H9 (cell line): ENCODE measurements at regions not wholly inside any gene's neighbourhood (a gene's known extent, or its start where the extent isn't known, plus 50 kb on each side); places are given as distances from the start of the nearest gene placed in this dataset.

Experiments
- DNase-seq: peaks from one replicate; pipeline ENCODE4 v3.0.0-alpha.2; 2017
- H2AFZ ChIP-seq: one replicate; pipeline ENCODE4 v1.6.1; 2013; ENCODE audit warnings: mild to moderate bottlenecking, low read length, control low read depth, moderate library complexity
- H2AK5ac ChIP-seq: 2 replicates; pipeline ENCODE4 v1.6.1; 2013; ENCODE audit warnings: low read length, control low read depth, mixed read lengths; ENCODE audit not compliant: insufficient read length
- H2BK120ac ChIP-seq: one replicate; pipeline ENCODE4 v1.6.1; 2013; ENCODE audit warnings: low read depth, mild to moderate bottlenecking, low read length, control low read depth, inconsistent platforms; ENCODE audit not compliant: poor library complexity, severe bottlenecking
- H2BK12ac ChIP-seq: 2 replicates; pipeline ENCODE4 v1.6.1; 2013; ENCODE audit warnings: low read length, control low read depth, mixed read lengths, low read depth; ENCODE audit not compliant: insufficient read length
- H2BK15ac ChIP-seq: 2 replicates; pipeline ENCODE4 v1.6.1; 2013; ENCODE audit warnings: low read depth, low read length, control low read depth
- H2BK20ac ChIP-seq: one replicate; pipeline ENCODE4 v1.6.1; 2013; ENCODE audit warnings: low read depth, mild to moderate bottlenecking, low read length, control low read depth, inconsistent platforms; ENCODE audit not compliant: poor library complexity, severe bottlenecking
- H2BK5ac ChIP-seq: 2 replicates; pipeline ENCODE4 v1.6.1; 2013; ENCODE audit warnings: low read length, control low read depth, mixed read lengths; ENCODE audit not compliant: insufficient read length
- H3K14ac ChIP-seq: 2 replicates; pipeline ENCODE4 v1.6.1; 2013; ENCODE audit warnings: low read length, control low read depth; ENCODE audit not compliant: insufficient read depth
- H3K18ac ChIP-seq: 2 replicates; pipeline ENCODE4 v1.6.1; 2013; ENCODE audit warnings: low read depth, mild to moderate bottlenecking, mixed read lengths, low read length, control low read depth; ENCODE audit not compliant: insufficient read length
- H3K23ac ChIP-seq: 2 replicates; pipeline ENCODE4 v1.6.1; 2013; ENCODE audit warnings: low read length, control low read depth, mixed read lengths, low read depth; ENCODE audit not compliant: insufficient read length
- H3K23me2 ChIP-seq: 2 replicates; pipeline ENCODE4 v1.6.1; 2013; ENCODE audit warnings: low read depth, mild to moderate bottlenecking, mixed read lengths, low read length, control low read depth; ENCODE audit not compliant: insufficient read length, poor library complexity, severe bottlenecking
- H3K27ac ChIP-seq: 2 replicates; pipeline ENCODE4 v1.5.1; 2013; ENCODE audit warnings: low read length, control low read depth, mixed read lengths, low read depth; ENCODE audit not compliant: insufficient read length
- H3K27me3 ChIP-seq: 2 replicates; pipeline ENCODE4 v1.6.1; 2013; ENCODE audit warnings: low read length, control low read depth, inconsistent platforms; ENCODE audit not compliant: insufficient read depth
- H3K4ac ChIP-seq: 2 replicates; pipeline ENCODE4 v1.6.1; 2013; ENCODE audit warnings: low read depth, mild to moderate bottlenecking, control low read depth, inconsistent platforms, low read length, moderate library complexity
- H3K4me1 ChIP-seq: 2 replicates; pipeline ENCODE4 v1.6.1; 2013; ENCODE audit warnings: low read length, control low read depth, inconsistent platforms; ENCODE audit not compliant: insufficient read depth
- H3K4me2 ChIP-seq: 2 replicates; pipeline ENCODE4 v1.6.1; 2013; ENCODE audit warnings: low read length, control low read depth, mixed read lengths; ENCODE audit not compliant: insufficient read length, insufficient read depth
- H3K56ac ChIP-seq: 2 replicates; pipeline ENCODE4 v1.6.1; 2013; ENCODE audit warnings: low read depth, mild to moderate bottlenecking, mixed read lengths, low read length, control low read depth; ENCODE audit not compliant: insufficient read length
- H3K79me1 ChIP-seq: 2 replicates; pipeline ENCODE4 v1.6.1; 2013; ENCODE audit warnings: low read depth, mild to moderate bottlenecking, moderate library complexity, low read length, control low read depth, inconsistent platforms; ENCODE audit not compliant: insufficient read depth, poor library complexity, severe bottlenecking
- H3K79me2 ChIP-seq: 2 replicates; pipeline ENCODE4 v1.6.1; 2013; ENCODE audit warnings: low read length, control low read depth, inconsistent platforms; ENCODE audit not compliant: insufficient read depth
- H3K9ac ChIP-seq: 2 replicates; pipeline ENCODE4 v1.6.1; 2013; ENCODE audit warnings: low read length, control low read depth, mixed read lengths; ENCODE audit not compliant: insufficient read length; ENCODE audit errors: extremely low read depth
- H3K9me3 ChIP-seq: one replicate; pipeline ENCODE4 v1.6.1; 2013; ENCODE audit warnings: low read depth, low read length, inconsistent platforms; ENCODE audit not compliant: control insufficient read depth
- H3T11ph ChIP-seq: one replicate; pipeline ENCODE4 v1.6.1; 2013; ENCODE audit warnings: mild to moderate bottlenecking, low read length, control low read depth, inconsistent platforms
- H4K20me1 ChIP-seq: one replicate; pipeline ENCODE4 v1.6.1; 2013; ENCODE audit not compliant: control insufficient read depth, insufficient read length, insufficient read depth
- H4K5ac ChIP-seq: 2 replicates; pipeline ENCODE4 v1.6.1; 2013; ENCODE audit warnings: low read depth, mild to moderate bottlenecking, mixed read lengths, low read length, control low read depth; ENCODE audit not compliant: insufficient read length
- H4K8ac ChIP-seq: replicated peaks from 2 replicates; pipeline ENCODE4 v1.6.1; 2013; ENCODE audit warnings: low read length, control low read depth, mixed read lengths, low read depth; ENCODE audit not compliant: insufficient read length
- H4K91ac ChIP-seq: 2 replicates; pipeline ENCODE4 v1.6.1; 2013; ENCODE audit warnings: low read depth, mild to moderate bottlenecking, moderate library complexity, mixed read lengths, low read length, control low read depth; ENCODE audit not compliant: insufficient read length
- H3K27ac Mint-ChIP-seq, 3 experiments: 2 replicates in 2 of 3; 3 replicates in 1 of 3; pipeline ENCODE4 v1.8.0; 2020 to 2021; ENCODE audit warnings: mixed read lengths in 3 of 3, mild to moderate bottlenecking in 1 of 3, moderate library complexity in 1 of 3
- H3K27me3 Mint-ChIP-seq: 2 replicates; pipeline ENCODE4 v1.8.0; 2021; ENCODE audit warnings: low read depth, mild to moderate bottlenecking, moderate library complexity, mixed read lengths
- H3K36me3 Mint-ChIP-seq, 3 experiments: 2 replicates in 2 of 3; 3 replicates in 1 of 3; pipeline ENCODE4 v1.8.0; 2020 to 2021; ENCODE audit warnings: low read depth in 3 of 3, mixed read lengths in 3 of 3; ENCODE audit not compliant: insufficient read depth in 1 of 3
- H3K4me1 Mint-ChIP-seq, 2 experiments: 2 replicates each; pipeline ENCODE4 v1.8.0; 2020; ENCODE audit warnings: mixed read lengths in 2 of 2
- H3K4me3 Mint-ChIP-seq, 2 experiments: 2 replicates in 1 of 2; 3 replicates in 1 of 2; pipeline ENCODE4 v1.8.0; 2020 to 2021; ENCODE audit warnings: mild to moderate bottlenecking in 2 of 2, mixed read lengths in 2 of 2, moderate library complexity in 1 of 2
- H3K9me3 Mint-ChIP-seq, 2 experiments: 2 replicates in 1 of 2; 3 replicates in 1 of 2; pipeline ENCODE4 v1.8.0; 2020; ENCODE audit warnings: mild to moderate bottlenecking in 2 of 2, mixed read lengths in 2 of 2, moderate library complexity in 1 of 2
- CTCF ChIP-seq: fragments of 200-600 bp; sonication (generic); conservative IDR thresholded peaks from 3 replicates; pipeline ENCODE4 v1.8.0; 2021; ENCODE audit warnings: antibody characterized with exemption, mild to moderate bottlenecking
- WGBS: extraction: QIAGEN DNeasy Blood & Tissue Kit; methylation state at CpG from one replicate; pipeline ENCODE4 v1.1.7; 2013; ENCODE audit warnings: missing lambda C conversion rate, low lambda C conversion rate, mixed read lengths; ENCODE audit not compliant: insufficient read length; ENCODE audit errors: extremely low coverage; 5-methylcytosine and 5-hydroxymethylcytosine counted together

GRCh38 chr15:93214106-93214505 lies 125.1 kb upstream of the RGMA start:
- Mint-ChIP-seq H3K36me3 (no peaks in the 10 kb centered on the region; a peak in 3 of 7 replicates), H3K4me3 (no peak overlapping the region), H3K4me1 (peaks cover 8 to 9% of the 10 kb centered on the region in 2 experiments), H3K27me3 (peaks cover 5% of the 10 kb centered on the region), H3K9me3 (peaks cover 0 to 3% of the 10 kb centered on the region in 2 experiments; a peak in 1 of 5 replicates), H3K27ac (no peak overlapping the region)
- Histone ChIP-seq H3K9ac (no peak overlapping the region), H3K4me2 (no peak overlapping the region), H2BK5ac (no peak overlapping the region), H2BK120ac (no peak overlapping the region), H3K18ac (no peak overlapping the region), H3K79me2 (no peaks in the 10 kb centered on the region), H3K4ac (no peak overlapping the region), H3K56ac (no peak overlapping the region), H3K79me1 (no peaks in the 10 kb centered on the region), H4K20me1 (no peaks in the 10 kb centered on the region), H3T11ph (no peak overlapping the region), H3K14ac (no peak overlapping the region), H2BK12ac (no peak overlapping the region), H3K9me3 (no peaks in the 10 kb centered on the region), H4K8ac (no peak overlapping the region), H2BK15ac (no peak overlapping the region), H4K5ac (no peak overlapping the region), H3K27ac (no peak overlapping the region), H2BK20ac (no peak overlapping the region), H3K4me1 (no peaks in the 10 kb centered on the region), H3K23ac (no peak overlapping the region), H3K23me2 (no peaks in the 10 kb centered on the region), H2AK5ac (no peak overlapping the region), H2AFZ (no peak overlapping the region), H3K27me3 (no peaks in the 10 kb centered on the region), H4K91ac (no peak overlapping the region)
- DNase-seq: no peak
- TF ChIP-seq CTCF: no peak
- no CpG with 5 or more reads among the region's 3 CpGs for WGBS
